CD14-positive monocyte (primary cell): ENCODE measurements at regions not wholly inside any gene's neighbourhood (a gene's known extent, or its start where the extent isn't known, plus 50 kb on each side); places are given as distances from the start of the nearest gene placed in this dataset.

ENCODE experiments used
- DNase-seq, 3 donors: peaks; one replicate each; pipeline ENCODE4 v3.0.0-alpha.2; 2011 to 2022
- H2AFZ ChIP-seq: 2 replicates; pipeline ENCODE4 v1.6.0; 2012; ENCODE audit warnings: mild to moderate bottlenecking, low read depth, low read length, inconsistent platforms; ENCODE audit not compliant: insufficient read depth, poor library complexity, severe bottlenecking
- H3K27ac ChIP-seq, 2 donors: 1 replicate in 1 of 2; 2 replicates in 1 of 2; pipeline ENCODE4 v1.5.1; 2012 to 2013; ENCODE audit warnings: low read length in 2 of 2, control low read depth in 1 of 2, inconsistent platforms in 1 of 2, low read depth in 1 of 2, mild to moderate bottlenecking in 1 of 2
- H3K27me3 ChIP-seq, 2 donors: one replicate each; pipeline versions ENCODE4 v1.6.0 to v1.6.1; 2011 to 2013; ENCODE audit warnings: low read length in 2 of 2; ENCODE audit not compliant: control insufficient read depth in 2 of 2, insufficient read depth in 2 of 2
- H3K36me3 ChIP-seq, 2 donors: replicated peaks in 1 of 2; 1 replicate in 1 of 2; 2 replicates in 1 of 2; pipeline versions ENCODE4 v1.5.1 to v1.6.1; 2012 to 2013; ENCODE audit warnings: low read length in 2 of 2, control low read depth in 1 of 2, inconsistent platforms in 1 of 2, mild to moderate bottlenecking in 1 of 2; ENCODE audit not compliant: insufficient read depth in 2 of 2, control insufficient read depth in 1 of 2
- H3K4me1 ChIP-seq, 2 donors: 1 replicate in 1 of 2; 2 replicates in 1 of 2; pipeline versions ENCODE4 v1.5.1 to v1.6.1; 2012 to 2013; ENCODE audit warnings: low read length in 2 of 2, control low read depth in 1 of 2, inconsistent platforms in 1 of 2, mild to moderate bottlenecking in 1 of 2, moderate library complexity in 1 of 2; ENCODE audit not compliant: insufficient read depth in 2 of 2, control insufficient read depth in 1 of 2
- H3K4me2 ChIP-seq: replicated peaks from 2 replicates; pipeline ENCODE3; 2012; ENCODE audit warnings: low read length, moderate library complexity, mild to moderate bottlenecking; ENCODE audit not compliant: poor library complexity, severe bottlenecking; ENCODE audit errors: extremely low read depth
- H3K4me3 ChIP-seq, 3 experiments: fragments of 200-600 bp in 1 of 3; sonication (generic) in 1 of 3; replicated peaks in 1 of 3; 1 replicate in 2 of 3; 2 replicates in 1 of 3; pipeline ENCODE4 v1.5.1; 2011 to 2013; ENCODE audit warnings: low read length in 3 of 3, mild to moderate bottlenecking in 3 of 3, control low read depth in 2 of 3, low read depth in 2 of 3, inconsistent platforms in 1 of 3, moderate library complexity in 1 of 3
- H3K79me2 ChIP-seq: 2 replicates; pipeline ENCODE4 v1.6.0; 2012; ENCODE audit warnings: mild to moderate bottlenecking, control low read depth, inconsistent platforms, low read length, moderate library complexity; ENCODE audit not compliant: insufficient read depth
- H3K9ac ChIP-seq: 2 replicates; pipeline ENCODE4 v1.6.0; 2017; ENCODE audit warnings: low read length, mild to moderate bottlenecking; ENCODE audit not compliant: insufficient read depth, poor library complexity, severe bottlenecking
- H3K9me3 ChIP-seq, 2 donors: replicated peaks in 1 of 2; 1 replicate in 1 of 2; 2 replicates in 1 of 2; pipeline versions ENCODE4 v1.5.1 to v1.6.1; 2012 to 2013; ENCODE audit warnings: low read length in 2 of 2, control low read depth in 1 of 2; ENCODE audit not compliant: control insufficient read depth in 1 of 2, insufficient read depth in 1 of 2
- H4K20me1 ChIP-seq: 2 replicates; pipeline ENCODE4 v1.6.0; 2012; ENCODE audit warnings: mild to moderate bottlenecking, low read length, control low read depth, moderate library complexity; ENCODE audit not compliant: insufficient read depth
- H3K27ac Mint-ChIP-seq, 7 donors: one replicate each; pipeline ENCODE4 v1.8.0; 2020; ENCODE audit warnings: mild to moderate bottlenecking in 7 of 7, mixed read lengths in 7 of 7, moderate library complexity in 6 of 7, inconsistent platforms in 2 of 7
- H3K27me3 Mint-ChIP-seq, 3 donors: one replicate each; pipeline ENCODE4 v1.8.0; 2021 to 2022; ENCODE audit warnings: low read depth in 3 of 3, mild to moderate bottlenecking in 3 of 3, mixed read lengths in 3 of 3, moderate library complexity in 3 of 3, inconsistent platforms in 1 of 3
- H3K36me3 Mint-ChIP-seq, 2 donors: one replicate each; pipeline ENCODE4 v1.8.0; 2020; ENCODE audit warnings: mixed read lengths in 2 of 2, inconsistent platforms in 1 of 2, mild to moderate bottlenecking in 1 of 2
- H3K4me1 Mint-ChIP-seq: one replicate; pipeline ENCODE4 v1.8.0; 2020; ENCODE audit warnings: mild to moderate bottlenecking, mixed read lengths
- H3K4me3 Mint-ChIP-seq, 2 donors: one replicate each; pipeline ENCODE4 v1.8.0; 2020; ENCODE audit warnings: mild to moderate bottlenecking in 2 of 2, mixed read lengths in 2 of 2, moderate library complexity in 1 of 2
- H3K9me3 Mint-ChIP-seq, 7 donors: one replicate each; pipeline ENCODE4 v1.8.0; 2020 to 2022; ENCODE audit warnings: mixed read lengths in 7 of 7, mild to moderate bottlenecking in 6 of 7, moderate library complexity in 6 of 7, inconsistent platforms in 2 of 7
- WGBS: methylation state at CpG from one replicate; pipeline ENCODE4 v1.1.5; 2013; ENCODE audit warnings: missing lambda C conversion rate; ENCODE audit not compliant: insufficient coverage; 5-methylcytosine and 5-hydroxymethylcytosine counted together
- intact Hi-C, 2 donors: fragments of 100-400 bp; cut with micrococcal nuclease; formaldehyde crosslinking; loops; one replicate each; pipeline versions ENCODE4 v1.15.0 to v1.15.1; 2023
- TF ChIP-seq, protein P1 (sequence below): fragments of 200-600 bp; IDR thresholded peaks from one replicate; pipeline ENCODE4 v1.8.0; 2022; ENCODE audit warnings: antibody characterized with exemption, mild to moderate bottlenecking

DNA sequence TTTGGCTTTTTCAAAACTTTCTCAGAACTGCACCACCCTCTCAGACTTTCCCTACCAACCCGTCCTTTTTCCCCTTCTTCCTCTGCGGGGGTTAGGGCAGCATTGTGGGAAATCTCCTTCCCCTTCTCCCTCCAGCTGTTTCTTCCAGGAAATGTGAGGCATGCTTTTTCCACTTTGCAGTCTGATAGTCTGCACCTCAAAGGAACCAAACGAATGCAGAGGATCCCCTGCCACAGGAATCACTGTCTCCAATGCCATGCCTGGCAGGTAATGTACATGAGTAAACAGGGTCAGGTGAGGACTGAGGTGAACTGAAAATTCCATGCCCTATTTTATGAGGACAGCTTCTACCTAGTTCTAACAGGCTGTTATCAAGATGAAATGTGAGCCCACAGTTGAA lies 218.4 kb downstream of the BCAS1 start:
- no peak overlapping the region for H3K4me3 ChIP-seq
- no peak for DNase-seq
- Mint-ChIP-seq H3K36me3 (no peaks in the 10 kb centered on the region), H3K4me3 (peak overlapping the region in 1 of 2 donors; percentile 26), H3K27ac (peak overlapping the region in 1 of 7 donors; percentile 23), H3K9me3 (no peaks in the 10 kb centered on the region), H3K4me1 (peaks cover 54% of the 10 kb centered on the region), H3K27me3 (peaks cover 0 to 3% (median 2%) of the 10 kb centered on the region in 3 donors)
- H4K20me1 ChIP-seq = no peaks in the 10 kb centered on the region
- H2AFZ ChIP-seq = no peak overlapping the region
- TF ChIP-seq, protein P1, sequence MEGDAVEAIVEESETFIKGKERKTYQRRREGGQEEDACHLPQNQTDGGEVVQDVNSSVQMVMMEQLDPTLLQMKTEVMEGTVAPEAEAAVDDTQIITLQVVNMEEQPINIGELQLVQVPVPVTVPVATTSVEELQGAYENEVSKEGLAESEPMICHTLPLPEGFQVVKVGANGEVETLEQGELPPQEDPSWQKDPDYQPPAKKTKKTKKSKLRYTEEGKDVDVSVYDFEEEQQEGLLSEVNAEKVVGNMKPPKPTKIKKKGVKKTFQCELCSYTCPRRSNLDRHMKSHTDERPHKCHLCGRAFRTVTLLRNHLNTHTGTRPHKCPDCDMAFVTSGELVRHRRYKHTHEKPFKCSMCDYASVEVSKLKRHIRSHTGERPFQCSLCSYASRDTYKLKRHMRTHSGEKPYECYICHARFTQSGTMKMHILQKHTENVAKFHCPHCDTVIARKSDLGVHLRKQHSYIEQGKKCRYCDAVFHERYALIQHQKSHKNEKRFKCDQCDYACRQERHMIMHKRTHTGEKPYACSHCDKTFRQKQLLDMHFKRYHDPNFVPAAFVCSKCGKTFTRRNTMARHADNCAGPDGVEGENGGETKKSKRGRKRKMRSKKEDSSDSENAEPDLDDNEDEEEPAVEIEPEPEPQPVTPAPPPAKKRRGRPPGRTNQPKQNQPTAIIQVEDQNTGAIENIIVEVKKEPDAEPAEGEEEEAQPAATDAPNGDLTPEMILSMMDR = no peak
- peaks cover 38 to 53% of the 10 kb centered on the region in 2 donors for H3K4me1 ChIP-seq
- intact Hi-C loops = no loop called here
- WGBS = 14% methylated on average over 3 of the region's 3 CpGs
- no peak overlapping the region for H3K4me2 ChIP-seq
- no peak overlapping the region for H3K27ac ChIP-seq
- H3K27me3 ChIP-seq = no peaks in the 10 kb centered on the region
- H3K79me2 ChIP-seq = no peaks in the 10 kb centered on the region
- no peaks in the 10 kb centered on the region for H3K9me3 ChIP-seq
- no peaks in the 10 kb centered on the region for H3K36me3 ChIP-seq
- H3K9ac ChIP-seq = no peak overlapping the region

DNA sequence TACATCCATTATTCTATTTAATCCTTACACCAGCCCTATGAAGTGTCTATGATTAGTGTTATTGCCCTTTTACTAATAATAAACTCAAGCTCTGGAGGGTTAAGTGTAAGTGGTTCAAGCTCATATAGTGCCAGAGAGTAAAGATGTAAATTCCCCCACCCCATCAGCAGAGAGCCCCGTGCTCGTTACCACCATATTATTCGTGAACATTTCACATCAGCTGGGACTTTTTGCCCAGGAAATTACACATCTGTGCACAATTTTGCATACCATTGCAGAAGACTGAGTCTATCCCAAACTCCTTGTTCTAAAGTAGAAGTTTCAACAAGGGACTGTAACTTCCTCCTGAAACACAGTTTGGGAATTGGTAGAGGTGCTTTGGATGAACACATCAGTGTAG lies 220.1 kb downstream of the BCAS1 start:
- intact Hi-C loops = no loop called here
- H3K4me3 ChIP-seq = no peak overlapping the region
- peaks cover 0 to 2% (median 0%) of the 10 kb centered on the region in 3 donors for H3K27me3 Mint-ChIP-seq
- no peak overlapping the region for H3K27ac Mint-ChIP-seq
- DNase-seq = peak in 1 of 3 donors; percentile 40
- no peaks in the 10 kb centered on the region for H3K36me3 Mint-ChIP-seq
- peaks cover 34 to 52% of the 10 kb centered on the region in 2 donors for H3K4me1 ChIP-seq
- no peaks in the 10 kb centered on the region for H3K9me3 ChIP-seq
- peaks cover 0 to 2% (median 0%) of the 10 kb centered on the region in 7 donors for H3K9me3 Mint-ChIP-seq
- no peak overlapping the region for H3K27ac ChIP-seq
- TF ChIP-seq, protein P1 = no peak
- H3K36me3 ChIP-seq = no peaks in the 10 kb centered on the region
- no peak overlapping the region for H3K4me3 Mint-ChIP-seq
- H3K4me1 Mint-ChIP-seq = peaks cover 49% of the 10 kb centered on the region
- no peak overlapping the region for H3K4me2 ChIP-seq
- H2AFZ ChIP-seq = no peak overlapping the region
- no peaks in the 10 kb centered on the region for H3K27me3 ChIP-seq
- no peak overlapping the region for H3K9ac ChIP-seq
- no peaks in the 10 kb centered on the region for H4K20me1 ChIP-seq
- H3K79me2 ChIP-seq = no peaks in the 10 kb centered on the region
- WGBS = 64% methylated on average over 3 of the region's 3 CpGs
